Parathyroid adenoma (tissue), 2 donors: ENCODE measurements at regions not wholly inside any gene's neighbourhood (a gene's known extent, or its start where the extent isn't known, plus 50 kb on each side); places are given as distances from the start of the nearest gene placed in this dataset.

Experiments used
- H2AFZ ChIP-seq: fragments of 300-600 bp; sonication (generic); one replicate; pipeline ENCODE4 v1.7.0; 2017; ENCODE audit warnings: antibody characterized with exemption, mild to moderate bottlenecking
- H3K27ac ChIP-seq: fragments of 300-600 bp; sonication (generic); one replicate; pipeline ENCODE4 v1.7.0; 2017
- H3K27me3 ChIP-seq: fragments of 300-600 bp; sonication (generic); one replicate; pipeline ENCODE4 v1.7.0; 2017; ENCODE audit warnings: low read length; ENCODE audit not compliant: control insufficient read depth, insufficient read depth
- H3K36me3 ChIP-seq: fragments of 300-600 bp; sonication (generic); one replicate; pipeline ENCODE4 v1.7.0; 2017; ENCODE audit warnings: low read length; ENCODE audit not compliant: control insufficient read depth, insufficient read depth
- H3K4me1 ChIP-seq: fragments of 300-600 bp; sonication (generic); one replicate; pipeline ENCODE4 v1.7.0; 2017; ENCODE audit warnings: control low read depth
- H3K4me2 ChIP-seq: fragments of 300-600 bp; sonication (generic); one replicate; pipeline ENCODE4 v1.7.0; 2017; ENCODE audit warnings: low read length
- H3K4me3 ChIP-seq: fragments of 300-600 bp; sonication (generic); one replicate; pipeline ENCODE4 v1.7.0; 2017; ENCODE audit warnings: low read depth, low read length
- H3K79me2 ChIP-seq: fragments of 300-600 bp; sonication (generic); one replicate; pipeline ENCODE4 v1.7.0; 2017; ENCODE audit warnings: control low read depth
- H3K9ac ChIP-seq: fragments of 300-600 bp; sonication (generic); one replicate; pipeline ENCODE4 v1.7.0; 2017; ENCODE audit warnings: mild to moderate bottlenecking
- H3K9me3 ChIP-seq: fragments of 300-600 bp; sonication (generic); one replicate; pipeline ENCODE4 v1.7.0; 2017; ENCODE audit warnings: low read length; ENCODE audit not compliant: control insufficient read depth
- TF ChIP-seq, protein P1 (sequence below): fragments of 300-600 bp; sonication (generic); IDR thresholded peaks from one replicate; pipeline ENCODE4 v1.7.0; 2017; ENCODE audit warnings: antibody characterized with exemption, mild to moderate bottlenecking
- donor health status: primary hyperparathyroidism.

DNA sequence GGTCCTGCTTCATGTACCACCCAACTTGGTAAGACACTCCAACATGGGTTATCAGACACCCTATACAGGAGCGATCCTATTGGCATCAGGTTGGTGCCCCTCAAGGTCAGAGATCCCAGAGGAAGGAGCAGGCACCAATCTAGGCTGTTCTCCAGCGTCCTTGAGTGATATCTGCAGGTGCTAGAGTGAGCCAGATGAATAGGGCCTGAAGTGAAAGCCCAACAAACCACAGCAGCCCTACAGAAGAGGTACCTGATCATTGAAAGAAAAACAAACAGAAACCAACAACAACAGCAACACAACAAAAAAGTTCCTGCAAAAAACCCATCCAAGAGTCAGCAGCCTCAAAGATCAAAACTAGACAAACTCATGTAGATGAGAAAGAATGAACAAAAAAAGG, 584.8 kb downstream of the HINT1 start:
- Histone ChIP-seq H3K9ac (no peak overlapping the region), H3K4me1 (no peaks in the 10 kb centered on the region), H3K9me3 (no peaks in the 10 kb centered on the region), H2AFZ (no peak overlapping the region), H3K27me3 (no peaks in the 10 kb centered on the region), H3K36me3 (no peaks in the 10 kb centered on the region), H3K4me2 (no peak overlapping the region), H3K79me2 (no peaks in the 10 kb centered on the region), H3K27ac (no peak overlapping the region), H3K4me3 (no peak overlapping the region)
- TF ChIP-seq, protein P1, sequence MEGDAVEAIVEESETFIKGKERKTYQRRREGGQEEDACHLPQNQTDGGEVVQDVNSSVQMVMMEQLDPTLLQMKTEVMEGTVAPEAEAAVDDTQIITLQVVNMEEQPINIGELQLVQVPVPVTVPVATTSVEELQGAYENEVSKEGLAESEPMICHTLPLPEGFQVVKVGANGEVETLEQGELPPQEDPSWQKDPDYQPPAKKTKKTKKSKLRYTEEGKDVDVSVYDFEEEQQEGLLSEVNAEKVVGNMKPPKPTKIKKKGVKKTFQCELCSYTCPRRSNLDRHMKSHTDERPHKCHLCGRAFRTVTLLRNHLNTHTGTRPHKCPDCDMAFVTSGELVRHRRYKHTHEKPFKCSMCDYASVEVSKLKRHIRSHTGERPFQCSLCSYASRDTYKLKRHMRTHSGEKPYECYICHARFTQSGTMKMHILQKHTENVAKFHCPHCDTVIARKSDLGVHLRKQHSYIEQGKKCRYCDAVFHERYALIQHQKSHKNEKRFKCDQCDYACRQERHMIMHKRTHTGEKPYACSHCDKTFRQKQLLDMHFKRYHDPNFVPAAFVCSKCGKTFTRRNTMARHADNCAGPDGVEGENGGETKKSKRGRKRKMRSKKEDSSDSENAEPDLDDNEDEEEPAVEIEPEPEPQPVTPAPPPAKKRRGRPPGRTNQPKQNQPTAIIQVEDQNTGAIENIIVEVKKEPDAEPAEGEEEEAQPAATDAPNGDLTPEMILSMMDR = no peak

DNA sequence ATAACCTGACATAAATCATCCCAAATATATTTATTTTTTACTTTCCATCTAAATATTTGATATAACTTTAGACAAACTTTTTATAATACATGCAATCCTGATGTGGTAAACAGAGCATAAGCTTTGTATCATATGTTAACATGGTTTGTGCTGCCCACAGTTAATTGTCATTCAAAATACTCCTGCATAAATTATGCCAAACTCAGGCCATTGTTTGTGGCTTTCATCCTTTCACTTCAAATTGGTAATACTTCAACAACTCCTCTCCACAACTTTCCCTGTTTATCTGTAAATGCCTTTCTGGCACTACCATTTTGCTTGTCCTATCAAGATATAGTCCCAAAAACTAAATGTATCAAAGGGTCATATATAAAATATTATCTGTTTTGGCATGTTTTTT, 586.7 kb downstream of the HINT1 start:
- H2AFZ ChIP-seq = no peak overlapping the region
- no peaks in the 10 kb centered on the region for H3K36me3 ChIP-seq
- no peaks in the 10 kb centered on the region for H3K9me3 ChIP-seq
- H3K4me3 ChIP-seq = no peak overlapping the region
- no peak overlapping the region for H3K9ac ChIP-seq
- no peaks in the 10 kb centered on the region for H3K4me1 ChIP-seq
- TF ChIP-seq, protein P1 = no peak
- H3K27me3 ChIP-seq = no peaks in the 10 kb centered on the region
- no peaks in the 10 kb centered on the region for H3K79me2 ChIP-seq
- H3K27ac ChIP-seq = no peak overlapping the region
- no peak overlapping the region for H3K4me2 ChIP-seq

GRCh38 chr5:130571076-130571475, 594.0 kb downstream of the HINT1 start:
- no peak overlapping the region for H3K4me2 ChIP-seq
- no peak overlapping the region for H3K27ac ChIP-seq
- no peak overlapping the region for H3K4me3 ChIP-seq
- H3K36me3 ChIP-seq = no peaks in the 10 kb centered on the region
- TF ChIP-seq, protein P1 = no peak
- no peak overlapping the region for H2AFZ ChIP-seq
- no peaks in the 10 kb centered on the region for H3K27me3 ChIP-seq
- no peak overlapping the region for H3K9ac ChIP-seq
- H3K4me1 ChIP-seq = no peaks in the 10 kb centered on the region
- no peaks in the 10 kb centered on the region for H3K9me3 ChIP-seq
- H3K79me2 ChIP-seq = no peaks in the 10 kb centered on the region

DNA sequence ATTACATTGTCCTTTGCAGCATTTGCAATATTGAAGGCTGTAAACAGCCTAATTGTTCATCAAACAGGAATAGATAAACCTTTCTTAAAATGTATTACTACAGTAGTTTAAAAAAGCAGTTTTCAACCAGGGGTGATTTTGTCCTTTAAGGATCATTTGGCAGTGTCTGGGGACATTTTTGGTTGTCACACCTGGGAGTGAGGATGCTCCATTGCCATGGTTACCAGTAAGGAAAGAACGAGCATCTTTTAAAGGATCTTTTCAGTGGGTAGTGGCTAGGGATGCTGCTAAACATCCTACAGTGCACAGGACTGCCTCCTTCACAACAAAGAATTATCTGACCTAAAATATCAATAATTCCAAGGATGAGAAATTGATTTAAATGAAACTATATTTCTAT, 596.3 kb downstream of the HINT1 start:
- no peak overlapping the region for H3K4me2 ChIP-seq
- H3K4me1 ChIP-seq = no peaks in the 10 kb centered on the region
- H3K27ac ChIP-seq = no peak overlapping the region
- H3K36me3 ChIP-seq = no peaks in the 10 kb centered on the region
- no peaks in the 10 kb centered on the region for H3K9me3 ChIP-seq
- no peak overlapping the region for H3K9ac ChIP-seq
- no peak overlapping the region for H3K4me3 ChIP-seq
- H3K27me3 ChIP-seq = no peaks in the 10 kb centered on the region
- H3K79me2 ChIP-seq = no peaks in the 10 kb centered on the region
- TF ChIP-seq, protein P1 = no peak
- H2AFZ ChIP-seq = no peak overlapping the region

DNA sequence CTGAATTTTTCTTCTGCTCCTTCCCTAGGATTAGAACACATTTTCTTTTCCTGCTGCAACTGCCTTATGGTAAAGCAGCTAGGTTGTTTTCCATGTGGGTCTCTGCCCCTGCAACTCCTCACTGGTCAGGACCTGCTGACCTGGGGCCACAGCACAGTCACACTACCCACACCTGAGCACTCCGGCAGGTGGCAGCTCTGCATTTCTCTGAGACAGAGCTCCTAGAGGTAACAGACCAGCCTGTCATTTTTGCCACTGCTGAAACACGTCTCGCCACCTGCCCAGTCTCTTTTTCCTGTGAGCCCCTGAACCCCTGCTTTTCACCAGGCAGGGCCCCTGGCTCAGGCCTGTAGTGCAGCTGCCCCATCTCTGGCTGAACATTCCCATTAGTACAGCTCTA, 609.6 kb downstream of the HINT1 start:
- Histone ChIP-seq H3K27ac (no peak overlapping the region), H3K4me3 (no peak overlapping the region), H3K79me2 (no peaks in the 10 kb centered on the region), H3K9me3 (peaks cover 6% of the 10 kb centered on the region), H3K4me2 (no peak overlapping the region), H3K36me3 (no peaks in the 10 kb centered on the region), H3K27me3 (no peaks in the 10 kb centered on the region), H3K9ac (no peak overlapping the region), H2AFZ (no peak overlapping the region), H3K4me1 (no peaks in the 10 kb centered on the region)
- TF ChIP-seq, protein P1 = no peak
